K562 (cell line): ENCODE measurements at regions not wholly inside any gene's neighbourhood (a gene's known extent, or its start where the extent isn't known, plus 50 kb on each side); places are given as distances from the start of the nearest gene placed in this dataset.

ENCODE experiments used
- ATAC-seq: fragments of 200-7000 bp; cut with Tn5 transposase; 3 replicates; pipeline ENCODE4 v1.9.1; 2020; ENCODE audit warnings: moderate library complexity
- BruUV-seq: library from RNA; stranded (reverse); fragments of 400-500 nt; replicated peaks from 2 replicates; lab custom pipeline; 2021; lab: Mats Ljungman, UMichigan
- CTCF ChIA-PET: fragments of 300-600 bp; formaldehyde crosslinking; extraction: SDS; loops from one replicate; lab custom pipeline; 2021; ENCODE audit warnings: low intra/inter-chr PET ratio; lab: Yijun Ruan, JAX
- POLR2A ChIA-PET: fragments of 300-600, 350-650 bp; sonication (Branson Sonifier 250); formaldehyde crosslinking; extraction: SDS; loops from one replicate; lab custom pipeline; 2021; ENCODE audit warnings: antibody characterized with exemption, inconsistent platforms; lab: Yijun Ruan, JAX
- DNase-seq, 4 experiments: peaks; one replicate each; pipeline versions ENCODE4 v3.0.0 to v3.0.0-alpha.2; 2011 to 2018; ENCODE audit warnings: low spot score in 3 of 4, mixed read lengths in 3 of 4; ENCODE audit errors: extremely low read depth in 1 of 4
- FAIRE-seq: peaks from 2 replicates; lab custom pipeline; 2011; peaks lifted over from hg19 to GRCh38; lab: Jason Lieb, UNC
- H2AFZ ChIP-seq: 2 replicates; pipeline ENCODE4 v1.6.0; 2011; ENCODE audit warnings: low read depth, low read length, control low read depth, inconsistent platforms
- H3K27ac ChIP-seq: fragments of 200-600 bp; 3 replicates; pipeline ENCODE4 v1.8.0; 2011; ENCODE audit warnings: low read depth, mild to moderate bottlenecking, control low read depth, inconsistent platforms, low read length, moderate library complexity, mixed read lengths; ENCODE audit errors: extremely low read depth
- H3K27me3 ChIP-seq, 2 experiments: fragments of 300-600 bp in 1 of 2; 2 replicates in 1 of 2; 3 replicates in 1 of 2; pipeline versions ENCODE4 v1.6.0 to v1.8.0; 2011; ENCODE audit warnings: inconsistent platforms in 2 of 2, low read length in 2 of 2, mild to moderate bottlenecking in 1 of 2, mixed read lengths in 1 of 2, moderate library complexity in 1 of 2; ENCODE audit not compliant: control insufficient read depth in 2 of 2, insufficient read depth in 2 of 2
- H3K36me3 ChIP-seq: fragments of 300-600 bp; 3 replicates; pipeline ENCODE4 v1.8.0; 2011; ENCODE audit warnings: mild to moderate bottlenecking, low read length, inconsistent platforms; ENCODE audit not compliant: control insufficient read depth, insufficient read depth
- H3K4me1 ChIP-seq, 2 experiments: fragments of 200-600 bp in 1 of 2; replicated peaks in 1 of 2; 2 replicates in 1 of 2; 3 replicates in 1 of 2; pipeline versions ENCODE4 v1.5.1 to v1.8.0; 2011; ENCODE audit warnings: inconsistent platforms in 2 of 2, low read length in 2 of 2, mild to moderate bottlenecking in 1 of 2, mixed read lengths in 1 of 2, moderate library complexity in 1 of 2; ENCODE audit not compliant: control insufficient read depth in 2 of 2, insufficient read depth in 2 of 2
- H3K4me2 ChIP-seq: 2 replicates; pipeline ENCODE4 v1.6.1; 2011; ENCODE audit warnings: low read length, control low read depth, inconsistent platforms, mixed read lengths; ENCODE audit not compliant: insufficient read depth
- H3K4me3 ChIP-seq: fragments of 200-600 bp; sonication (generic), shearing (Covaris generic); 2 replicates; pipeline ENCODE4 v1.5.1; 2016; ENCODE audit warnings: control low read depth, inconsistent platforms
- H3K79me2 ChIP-seq: fragments of 200-600 bp; 3 replicates; pipeline ENCODE4 v1.8.0; 2011; ENCODE audit warnings: low read length, inconsistent platforms; ENCODE audit not compliant: control insufficient read depth, insufficient read depth
- H3K9ac ChIP-seq, 2 experiments: 2 replicates each; pipeline versions ENCODE4 v1.6.0 to v1.6.1; 2011; ENCODE audit warnings: low read depth in 2 of 2, low read length in 2 of 2, control low read depth in 1 of 2, inconsistent platforms in 1 of 2, mild to moderate bottlenecking in 1 of 2, mixed read lengths in 1 of 2; ENCODE audit not compliant: insufficient read depth in 1 of 2
- H3K9me1 ChIP-seq: one replicate; pipeline ENCODE4 v1.6.0; 2011; ENCODE audit warnings: inconsistent platforms, mild to moderate bottlenecking, low read length, moderate library complexity; ENCODE audit not compliant: control insufficient read depth, insufficient read depth
- H3K9me3 ChIP-seq: replicated peaks from 2 replicates; pipeline ENCODE4 v1.5.1; 2011; ENCODE audit warnings: low read depth, low read length, inconsistent platforms; ENCODE audit not compliant: control insufficient read depth, insufficient read depth
- H4K20me1 ChIP-seq: replicated peaks from 2 replicates; pipeline ENCODE4 v1.6.1; 2011; ENCODE audit warnings: low read length, inconsistent platforms, mixed read lengths; ENCODE audit not compliant: control insufficient read depth, insufficient read depth
- E2F8 ChIP-seq: fragments of 450-650 bp; IDR thresholded peaks from 2 replicates; pipeline ENCODE4 v1.7.1; 2018; ENCODE audit warnings: mild to moderate bottlenecking, low read depth; ENCODE audit not compliant: partially characterized antibody
- PHF20 ChIP-seq: fragments of 450-650 bp; IDR thresholded peaks from 2 replicates; pipeline ENCODE4 v1.6.1; 2018; ENCODE audit not compliant: partially characterized antibody
- ZNF407 ChIP-seq: fragments of 450-650 bp; IDR thresholded peaks from 2 replicates; pipeline ENCODE4 v1.6.1; 2016; ENCODE audit warnings: low read depth
- WGBS: fragments of 100-300 bp; shearing (Covaris generic); methylation state at CpG from one replicate; pipeline ENCODE4 v1.1.6; 2016; ENCODE audit warnings: low coverage, mixed read lengths; ENCODE audit not compliant: insufficient coverage; ENCODE audit errors: missing lambda C conversion rate; 5-methylcytosine and 5-hydroxymethylcytosine counted together
- in situ Hi-C: fragments of 300-500 bp; cut with MboI; formaldehyde crosslinking; loops from 4 replicates; pipeline ENCODE4 v1.15.0; 2018; ENCODE audit warnings: inconsistent platforms, mixed read lengths
- intact Hi-C: fragments of 100-400 bp; cut with micrococcal nuclease; formaldehyde crosslinking; loops from 2 replicates; pipeline ENCODE4 v1.14.2; 2022

- no TSS peak for BruUV-seq
- Histone ChIP-seq H3K79me2 (no peaks in the 10 kb centered on the region), H3K27me3 (no peaks in the 10 kb centered on the region), H3K9me1 (no peaks in the 10 kb centered on the region), H3K36me3 (no peaks in the 10 kb centered on the region), H3K9ac (no peak overlapping the region), H4K20me1 (no peaks in the 10 kb centered on the region), H2AFZ (no peak overlapping the region), H3K27ac (no peak overlapping the region), H3K9me3 (no peaks in the 10 kb centered on the region), H3K4me1 (no peaks in the 10 kb centered on the region), H3K4me3 (no peak overlapping the region), H3K4me2 (no peak overlapping the region)
- intact Hi-C loops: no loop called here
- FAIRE-seq (no peak), ATAC-seq (no peak), DNase-seq (no peak)
- ChIA-PET POLR2A (no interaction called here), CTCF (no interaction called here)
- no peak for TF ChIP-seq E2F8
- TF ChIP-seq ZNF407: no peak
- no peak for TF ChIP-seq PHF20
- WGBS: 0% methylated on average over 5 of the region's 5 CpGs
- in situ Hi-C loops: no loop called here
These were observed 1501.8 kb upstream of the FLRT2 start for GRCh38 chr14:84028080-84028604.
